CD14-positive monocyte (primary cell): ENCODE measurements at regions not wholly inside any gene's neighbourhood (a gene's known extent, or its start where the extent isn't known, plus 50 kb on each side); places are given as distances from the start of the nearest gene placed in this dataset.

Experiments
- DNase-seq, 3 donors: peaks; one replicate each; pipeline ENCODE4 v3.0.0-alpha.2; 2011 to 2022
- H2AFZ ChIP-seq: 2 replicates; pipeline ENCODE4 v1.6.0; 2012; ENCODE audit warnings: mild to moderate bottlenecking, low read depth, low read length, inconsistent platforms; ENCODE audit not compliant: insufficient read depth, poor library complexity, severe bottlenecking
- H3K27ac ChIP-seq, 2 donors: 1 replicate in 1 of 2; 2 replicates in 1 of 2; pipeline ENCODE4 v1.5.1; 2012 to 2013; ENCODE audit warnings: low read length in 2 of 2, control low read depth in 1 of 2, inconsistent platforms in 1 of 2, low read depth in 1 of 2, mild to moderate bottlenecking in 1 of 2
- H3K27me3 ChIP-seq, 2 donors: one replicate each; pipeline versions ENCODE4 v1.6.0 to v1.6.1; 2011 to 2013; ENCODE audit warnings: low read length in 2 of 2; ENCODE audit not compliant: control insufficient read depth in 2 of 2, insufficient read depth in 2 of 2
- H3K36me3 ChIP-seq, 2 donors: replicated peaks in 1 of 2; 1 replicate in 1 of 2; 2 replicates in 1 of 2; pipeline versions ENCODE4 v1.5.1 to v1.6.1; 2012 to 2013; ENCODE audit warnings: low read length in 2 of 2, control low read depth in 1 of 2, inconsistent platforms in 1 of 2, mild to moderate bottlenecking in 1 of 2; ENCODE audit not compliant: insufficient read depth in 2 of 2, control insufficient read depth in 1 of 2
- H3K4me1 ChIP-seq, 2 donors: 1 replicate in 1 of 2; 2 replicates in 1 of 2; pipeline versions ENCODE4 v1.5.1 to v1.6.1; 2012 to 2013; ENCODE audit warnings: low read length in 2 of 2, control low read depth in 1 of 2, inconsistent platforms in 1 of 2, mild to moderate bottlenecking in 1 of 2, moderate library complexity in 1 of 2; ENCODE audit not compliant: insufficient read depth in 2 of 2, control insufficient read depth in 1 of 2
- H3K4me2 ChIP-seq: replicated peaks from 2 replicates; pipeline ENCODE3; 2012; ENCODE audit warnings: low read length, moderate library complexity, mild to moderate bottlenecking; ENCODE audit not compliant: poor library complexity, severe bottlenecking; ENCODE audit errors: extremely low read depth
- H3K4me3 ChIP-seq, 3 experiments: fragments of 200-600 bp in 1 of 3; sonication (generic) in 1 of 3; replicated peaks in 1 of 3; 1 replicate in 2 of 3; 2 replicates in 1 of 3; pipeline ENCODE4 v1.5.1; 2011 to 2013; ENCODE audit warnings: low read length in 3 of 3, mild to moderate bottlenecking in 3 of 3, control low read depth in 2 of 3, low read depth in 2 of 3, inconsistent platforms in 1 of 3, moderate library complexity in 1 of 3
- H3K79me2 ChIP-seq: 2 replicates; pipeline ENCODE4 v1.6.0; 2012; ENCODE audit warnings: mild to moderate bottlenecking, control low read depth, inconsistent platforms, low read length, moderate library complexity; ENCODE audit not compliant: insufficient read depth
- H3K9ac ChIP-seq: 2 replicates; pipeline ENCODE4 v1.6.0; 2017; ENCODE audit warnings: low read length, mild to moderate bottlenecking; ENCODE audit not compliant: insufficient read depth, poor library complexity, severe bottlenecking
- H3K9me3 ChIP-seq, 2 donors: replicated peaks in 1 of 2; 1 replicate in 1 of 2; 2 replicates in 1 of 2; pipeline versions ENCODE4 v1.5.1 to v1.6.1; 2012 to 2013; ENCODE audit warnings: low read length in 2 of 2, control low read depth in 1 of 2; ENCODE audit not compliant: control insufficient read depth in 1 of 2, insufficient read depth in 1 of 2
- H4K20me1 ChIP-seq: 2 replicates; pipeline ENCODE4 v1.6.0; 2012; ENCODE audit warnings: mild to moderate bottlenecking, low read length, control low read depth, moderate library complexity; ENCODE audit not compliant: insufficient read depth
- H3K27ac Mint-ChIP-seq, 7 donors: one replicate each; pipeline ENCODE4 v1.8.0; 2020; ENCODE audit warnings: mild to moderate bottlenecking in 7 of 7, mixed read lengths in 7 of 7, moderate library complexity in 6 of 7, inconsistent platforms in 2 of 7
- H3K27me3 Mint-ChIP-seq, 3 donors: one replicate each; pipeline ENCODE4 v1.8.0; 2021 to 2022; ENCODE audit warnings: low read depth in 3 of 3, mild to moderate bottlenecking in 3 of 3, mixed read lengths in 3 of 3, moderate library complexity in 3 of 3, inconsistent platforms in 1 of 3
- H3K36me3 Mint-ChIP-seq, 2 donors: one replicate each; pipeline ENCODE4 v1.8.0; 2020; ENCODE audit warnings: mixed read lengths in 2 of 2, inconsistent platforms in 1 of 2, mild to moderate bottlenecking in 1 of 2
- H3K4me1 Mint-ChIP-seq: one replicate; pipeline ENCODE4 v1.8.0; 2020; ENCODE audit warnings: mild to moderate bottlenecking, mixed read lengths
- H3K4me3 Mint-ChIP-seq, 2 donors: one replicate each; pipeline ENCODE4 v1.8.0; 2020; ENCODE audit warnings: mild to moderate bottlenecking in 2 of 2, mixed read lengths in 2 of 2, moderate library complexity in 1 of 2
- H3K9me3 Mint-ChIP-seq, 7 donors: one replicate each; pipeline ENCODE4 v1.8.0; 2020 to 2022; ENCODE audit warnings: mixed read lengths in 7 of 7, mild to moderate bottlenecking in 6 of 7, moderate library complexity in 6 of 7, inconsistent platforms in 2 of 7
- WGBS: methylation state at CpG from one replicate; pipeline ENCODE4 v1.1.5; 2013; ENCODE audit warnings: missing lambda C conversion rate; ENCODE audit not compliant: insufficient coverage; 5-methylcytosine and 5-hydroxymethylcytosine counted together
- intact Hi-C, 2 donors: fragments of 100-400 bp; cut with micrococcal nuclease; formaldehyde crosslinking; loops; one replicate each; pipeline versions ENCODE4 v1.15.0 to v1.15.1; 2023
- TF ChIP-seq, protein P1 (sequence below): fragments of 200-600 bp; IDR thresholded peaks from one replicate; pipeline ENCODE4 v1.8.0; 2022; ENCODE audit warnings: antibody characterized with exemption, mild to moderate bottlenecking

DNA sequence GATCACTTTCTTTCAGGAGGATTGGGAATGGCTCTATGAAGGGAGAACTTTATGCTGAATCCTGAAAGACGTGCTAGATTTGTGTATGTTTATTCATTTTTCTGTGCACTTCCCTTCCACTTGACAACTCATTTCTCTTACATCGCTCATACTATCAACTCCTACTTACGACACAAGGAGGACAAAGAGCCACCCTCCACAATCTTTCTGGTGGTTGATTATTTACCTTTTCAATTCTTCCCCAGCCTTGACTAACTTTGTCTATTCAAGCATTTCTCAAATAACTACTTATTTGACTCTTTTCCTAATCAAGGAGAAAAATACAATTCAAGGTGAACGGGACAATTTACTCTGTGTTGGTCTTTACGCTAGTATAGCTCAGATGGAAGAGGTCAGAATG, 622.1 kb downstream of the TLR4 start:
- intact Hi-C loops: no loop called here
- Mint-ChIP-seq H3K36me3 (no peaks in the 10 kb centered on the region), H3K27ac (no peak overlapping the region), H3K9me3 (peaks cover 0 to 4% (median 0%) of the 10 kb centered on the region in 7 donors), H3K4me3 (no peak overlapping the region), H3K27me3 (no peaks in the 10 kb centered on the region), H3K4me1 (no peaks in the 10 kb centered on the region)
- no CpG with 5 or more reads among the region's 5 CpGs for WGBS
- Histone ChIP-seq H4K20me1 (no peaks in the 10 kb centered on the region), H3K79me2 (no peaks in the 10 kb centered on the region), H3K27ac (no peak overlapping the region), H2AFZ (no peak overlapping the region), H3K9ac (no peak overlapping the region), H3K36me3 (no peaks in the 10 kb centered on the region), H3K9me3 (no peaks in the 10 kb centered on the region), H3K4me1 (no peaks in the 10 kb centered on the region), H3K4me2 (no peak overlapping the region), H3K4me3 (no peak overlapping the region), H3K27me3 (no peaks in the 10 kb centered on the region)
- no peak for DNase-seq
- TF ChIP-seq, protein P1, sequence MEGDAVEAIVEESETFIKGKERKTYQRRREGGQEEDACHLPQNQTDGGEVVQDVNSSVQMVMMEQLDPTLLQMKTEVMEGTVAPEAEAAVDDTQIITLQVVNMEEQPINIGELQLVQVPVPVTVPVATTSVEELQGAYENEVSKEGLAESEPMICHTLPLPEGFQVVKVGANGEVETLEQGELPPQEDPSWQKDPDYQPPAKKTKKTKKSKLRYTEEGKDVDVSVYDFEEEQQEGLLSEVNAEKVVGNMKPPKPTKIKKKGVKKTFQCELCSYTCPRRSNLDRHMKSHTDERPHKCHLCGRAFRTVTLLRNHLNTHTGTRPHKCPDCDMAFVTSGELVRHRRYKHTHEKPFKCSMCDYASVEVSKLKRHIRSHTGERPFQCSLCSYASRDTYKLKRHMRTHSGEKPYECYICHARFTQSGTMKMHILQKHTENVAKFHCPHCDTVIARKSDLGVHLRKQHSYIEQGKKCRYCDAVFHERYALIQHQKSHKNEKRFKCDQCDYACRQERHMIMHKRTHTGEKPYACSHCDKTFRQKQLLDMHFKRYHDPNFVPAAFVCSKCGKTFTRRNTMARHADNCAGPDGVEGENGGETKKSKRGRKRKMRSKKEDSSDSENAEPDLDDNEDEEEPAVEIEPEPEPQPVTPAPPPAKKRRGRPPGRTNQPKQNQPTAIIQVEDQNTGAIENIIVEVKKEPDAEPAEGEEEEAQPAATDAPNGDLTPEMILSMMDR: no peak

DNA sequence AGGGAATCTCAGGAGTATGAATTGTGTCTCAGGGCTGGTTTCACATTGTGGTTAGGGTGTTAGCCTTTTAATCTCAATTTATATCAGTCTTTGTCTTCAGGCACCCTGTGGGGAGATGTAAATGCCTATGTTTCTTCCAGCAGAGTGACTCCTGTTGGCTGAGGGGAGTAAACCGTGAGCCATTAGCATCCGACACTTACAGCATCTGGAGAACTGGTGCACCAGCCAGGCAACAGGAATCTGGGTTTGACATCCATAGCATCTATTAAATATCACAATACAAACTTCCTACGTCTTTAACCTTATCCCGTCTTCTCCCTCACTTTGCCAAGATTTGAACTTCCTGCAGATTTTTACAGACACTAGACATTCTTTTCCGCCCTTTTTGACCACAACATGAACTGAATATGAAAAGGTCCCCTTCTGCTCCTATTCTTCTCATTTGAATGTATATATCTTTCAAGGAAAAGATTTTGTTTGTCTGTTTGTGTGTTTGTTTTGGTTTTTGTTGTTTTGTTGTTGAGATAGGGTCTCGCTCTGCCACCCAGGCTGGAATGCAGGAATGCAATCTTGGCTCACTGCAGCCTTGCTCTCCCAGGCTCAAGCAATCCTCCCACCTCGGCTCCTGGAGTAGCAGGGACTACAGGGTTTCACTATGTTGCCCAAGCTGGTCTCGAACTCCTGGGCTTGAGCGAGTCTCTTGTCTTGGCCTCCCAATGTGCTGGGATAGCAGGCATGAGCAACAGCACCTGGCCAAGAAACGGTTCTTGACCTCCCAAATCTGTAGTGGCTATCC, 626.2 kb downstream of the TLR4 start:
- no peak for DNase-seq
- no peaks in the 10 kb centered on the region for H3K4me1 ChIP-seq
- intact Hi-C loops: no loop called here
- H3K27ac ChIP-seq: no peak overlapping the region
- H3K27me3 Mint-ChIP-seq: no peaks in the 10 kb centered on the region
- H3K9ac ChIP-seq: no peak overlapping the region
- no peaks in the 10 kb centered on the region for H3K4me1 Mint-ChIP-seq
- no peak overlapping the region for H3K4me3 ChIP-seq
- no peaks in the 10 kb centered on the region for H3K9me3 ChIP-seq
- H2AFZ ChIP-seq: no peak overlapping the region
- TF ChIP-seq, protein P1: no peak
- H4K20me1 ChIP-seq: no peaks in the 10 kb centered on the region
- no peaks in the 10 kb centered on the region for H3K79me2 ChIP-seq
- no peaks in the 10 kb centered on the region for H3K36me3 ChIP-seq
- H3K9me3 Mint-ChIP-seq: peaks cover 0 to 4% (median 2%) of the 10 kb centered on the region in 7 donors
- H3K27ac Mint-ChIP-seq: no peak overlapping the region
- 85% methylated on average over 5 of the region's 10 CpGs for WGBS
- H3K4me2 ChIP-seq: no peak overlapping the region
- no peak overlapping the region for H3K4me3 Mint-ChIP-seq
- no peaks in the 10 kb centered on the region for H3K36me3 Mint-ChIP-seq
- no peaks in the 10 kb centered on the region for H3K27me3 ChIP-seq
